ENCODE measurements at regions not wholly inside any gene's neighbourhood (a gene's known extent, or its start where the extent isn't known, plus 50 kb on each side); places are given as distances from the start of the nearest gene placed in this dataset.

- no peak for DNase-seq (ENCODE audit: low read depth, low spot score)
- no peak overlapping the region for H3K4me3 ChIP-seq (ENCODE audit: low read length)
Measured at GRCh38 chr12:123045678-123046077, 65.2 kb downstream of the ARL6IP4 start.

- no peak for DNase-seq (ENCODE audit: low read depth, low spot score)
- H3K4me3 ChIP-seq (ENCODE audit: low read length) = no peak overlapping the region
Measured at GRCh38 chr12:123044351-123044750, 63.9 kb downstream of the ARL6IP4 start.

GRCh38 chr12:123043536-123044001, 63.1 kb downstream of the ARL6IP4 start:
- DNase-seq (ENCODE audit: low read depth, low spot score) = peak; percentile 94
- H3K4me3 ChIP-seq (ENCODE audit: low read length) = peak overlapping the region; percentile 1; the same call in 1 of the 2 replicates

- no peak overlapping the region for H3K4me3 ChIP-seq (ENCODE audit: low read length)
- no peak for DNase-seq (ENCODE audit: low read depth, low spot score)
Measured at GRCh38 chr12:123042833-123043232, 62.4 kb downstream of the ARL6IP4 start.

- no peak overlapping the region for H3K4me3 ChIP-seq (ENCODE audit: low read length)
- DNase-seq (ENCODE audit: low read depth, low spot score) = no peak
Measured at GRCh38 chr12:123041811-123042655, 61.6 kb downstream of the ARL6IP4 start.

- H3K4me3 ChIP-seq (ENCODE audit: low read length) = no peak overlapping the region
- DNase-seq (ENCODE audit: low read depth, low spot score) = peak; percentile 85
Measured at GRCh38 chr12:123041042-123041531, 60.6 kb downstream of the ARL6IP4 start.

- no peak for DNase-seq (ENCODE audit: low read depth, low spot score)
- no peak overlapping the region for H3K4me3 ChIP-seq (ENCODE audit: low read length)
Measured at GRCh38 chr12:123040106-123040505, 59.6 kb downstream of the ARL6IP4 start.

- DNase-seq (ENCODE audit: low read depth, low spot score) = no peak
- no peak overlapping the region for H3K4me3 ChIP-seq (ENCODE audit: low read length)
Measured at GRCh38 chr12:123038966-123039365, 58.5 kb downstream of the ARL6IP4 start.

GRCh38 chr12:123038486-123038885, 58.0 kb downstream of the ARL6IP4 start:
- no peak overlapping the region for H3K4me3 ChIP-seq (ENCODE audit: low read length)
- no peak for DNase-seq (ENCODE audit: low read depth, low spot score)

GRCh38 chr12:123037791-123038190, 57.3 kb downstream of the ARL6IP4 start:
- no peak overlapping the region for H3K4me3 ChIP-seq (ENCODE audit: low read length)
- DNase-seq (ENCODE audit: low read depth, low spot score) = no peak

- no peak overlapping the region for H3K4me3 ChIP-seq (ENCODE audit: low read length)
- DNase-seq (ENCODE audit: low read depth, low spot score) = no peak
Measured at GRCh38 chr12:123036466-123037285, 56.2 kb downstream of the ARL6IP4 start.

- DNase-seq (ENCODE audit: low read depth, low spot score) = no peak
- H3K4me3 ChIP-seq (ENCODE audit: low read length) = no peak overlapping the region
Measured at GRCh38 chr12:123035841-123036240, 55.4 kb downstream of the ARL6IP4 start.

- no peak for DNase-seq (ENCODE audit: low read depth, low spot score)
- H3K4me3 ChIP-seq (ENCODE audit: low read length) = no peak overlapping the region
Measured at GRCh38 chr12:123034865-123035264, 54.4 kb downstream of the ARL6IP4 start.

GRCh38 chr12:123034022-123034541, 53.6 kb downstream of the ARL6IP4 start:
- peak; percentile 74 for DNase-seq (ENCODE audit: low read depth, low spot score)
- peak overlapping the region; percentile 1 for H3K4me3 ChIP-seq (ENCODE audit: low read length)

- DNase-seq (ENCODE audit: low read depth, low spot score) = no peak
- H3K4me3 ChIP-seq (ENCODE audit: low read length) = peak overlapping the region; percentile 1; the same call in 1 of the 2 replicates
Measured at GRCh38 chr12:123033392-123034021, 53.0 kb downstream of the ARL6IP4 start.

- DNase-seq (ENCODE audit: low read depth, low spot score) = no peak
- H3K4me3 ChIP-seq (ENCODE audit: low read length) = no peak overlapping the region
Measured at GRCh38 chr12:123032736-123033391, 52.4 kb downstream of the ARL6IP4 start.
